Kidney tubule cell (primary cell): ENCODE measurements at regions not wholly inside any gene's neighbourhood (a gene's known extent, or its start where the extent isn't known, plus 50 kb on each side); places are given as distances from the start of the nearest gene placed in this dataset.
A peak's percentile ranks its signal among the peaks of the same experiment; 100 is the strongest.
"Not testable (repeated sequence)": the region's sequence is repeated elsewhere in the genome, so short reads cannot be mapped to it uniquely, and the experiment has no call there.

Experiments used
- DNase-seq: peaks from one replicate; pipeline ENCODE4 v3.0.0-alpha.2; 2018; ENCODE audit warnings: low spot score

- peak; percentile 44 for DNase-seq
Observed at GRCh38 chr2:122070241-122070731, 314.8 kb downstream of the TSN start.

- peak; percentile 66 for DNase-seq
Observed at GRCh38 chr2:122072666-122073065, 317.2 kb downstream of the TSN start.

- DNase-seq, result no peak
Observed at GRCh38 chr2:122074201-122074600, 318.8 kb downstream of the TSN start.

GRCh38 chr2:122075381-122075780 lies 319.9 kb downstream of the TSN start:
- DNase-seq, result no peak

GRCh38 chr2:122077114-122077513 lies 321.7 kb downstream of the TSN start:
- DNase-seq, result no peak

GRCh38 chr2:122077771-122078170 lies 322.3 kb downstream of the TSN start:
- no peak for DNase-seq

- no peak for DNase-seq
Observed at GRCh38 chr2:122078451-122078850, 323.0 kb downstream of the TSN start.

- DNase-seq, result no peak
Observed at GRCh38 chr2:122079844-122080243, 324.4 kb downstream of the TSN start.

GRCh38 chr2:122080316-122080715 lies 324.9 kb downstream of the TSN start:
- no peak for DNase-seq

- DNase-seq, result no peak
Observed at GRCh38 chr2:122080871-122081270, 325.4 kb downstream of the TSN start.

- DNase-seq, result no peak
Observed at GRCh38 chr2:122081751-122082150, 326.3 kb downstream of the TSN start.

- DNase-seq, result no peak
Observed at GRCh38 chr2:122083256-122084048, 328.0 kb downstream of the TSN start.

- DNase-seq, result not testable (repeated sequence)
Observed at GRCh38 chr2:122085672-122086071, 330.2 kb downstream of the TSN start.

GRCh38 chr2:122094557-122094956 lies 339.1 kb downstream of the TSN start:
- no peak for DNase-seq

- no peak for DNase-seq
Observed at GRCh38 chr2:122096761-122097160, 341.3 kb downstream of the TSN start.

- DNase-seq, result peak; percentile 45
Observed at GRCh38 chr2:122098306-122098705, 342.9 kb downstream of the TSN start.

- DNase-seq, result peak; percentile 45
Observed at GRCh38 chr2:122100346-122100745, 344.9 kb downstream of the TSN start.

- no peak for DNase-seq
Observed at GRCh38 chr2:122100756-122101155, 345.3 kb downstream of the TSN start.

GRCh38 chr2:122101319-122101718 lies 345.9 kb downstream of the TSN start:
- no peak for DNase-seq

GRCh38 chr2:122105171-122105876 lies 349.9 kb downstream of the TSN start:
- DNase-seq, result no peak

GRCh38 chr2:122105877-122106206 lies 350.4 kb downstream of the TSN start:
- no peak for DNase-seq

- DNase-seq, result no peak
Observed at GRCh38 chr2:122108186-122108585, 352.7 kb downstream of the TSN start.

GRCh38 chr2:122112216-122113005 lies 357.0 kb downstream of the TSN start:
- no peak for DNase-seq
